ENCODE measurements at regions not wholly inside any gene's neighbourhood (a gene's known extent, or its start where the extent isn't known, plus 50 kb on each side); places are given as distances from the start of the nearest gene placed in this dataset.

- TF ChIP-seq EZH2 (IDR thresholded peaks at IDR 0.05; ENCODE audit: borderline replicate concordance, low read depth, low read length, poor library complexity, severe bottlenecking): no peak
- TF ChIP-seq, protein P1, sequence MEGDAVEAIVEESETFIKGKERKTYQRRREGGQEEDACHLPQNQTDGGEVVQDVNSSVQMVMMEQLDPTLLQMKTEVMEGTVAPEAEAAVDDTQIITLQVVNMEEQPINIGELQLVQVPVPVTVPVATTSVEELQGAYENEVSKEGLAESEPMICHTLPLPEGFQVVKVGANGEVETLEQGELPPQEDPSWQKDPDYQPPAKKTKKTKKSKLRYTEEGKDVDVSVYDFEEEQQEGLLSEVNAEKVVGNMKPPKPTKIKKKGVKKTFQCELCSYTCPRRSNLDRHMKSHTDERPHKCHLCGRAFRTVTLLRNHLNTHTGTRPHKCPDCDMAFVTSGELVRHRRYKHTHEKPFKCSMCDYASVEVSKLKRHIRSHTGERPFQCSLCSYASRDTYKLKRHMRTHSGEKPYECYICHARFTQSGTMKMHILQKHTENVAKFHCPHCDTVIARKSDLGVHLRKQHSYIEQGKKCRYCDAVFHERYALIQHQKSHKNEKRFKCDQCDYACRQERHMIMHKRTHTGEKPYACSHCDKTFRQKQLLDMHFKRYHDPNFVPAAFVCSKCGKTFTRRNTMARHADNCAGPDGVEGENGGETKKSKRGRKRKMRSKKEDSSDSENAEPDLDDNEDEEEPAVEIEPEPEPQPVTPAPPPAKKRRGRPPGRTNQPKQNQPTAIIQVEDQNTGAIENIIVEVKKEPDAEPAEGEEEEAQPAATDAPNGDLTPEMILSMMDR (conservative IDR thresholded peaks at IDR 0.05; ENCODE audit: low read depth, low read length): no peak
Measured at GRCh38 chr7:88600695-88601094, 158.8 kb upstream of the ZNF804B start.

All from A673 (cell line).